Esophagus squamous epithelium (tissue), 4 donors: ENCODE measurements at regions not wholly inside any gene's neighbourhood (a gene's known extent, or its start where the extent isn't known, plus 50 kb on each side); places are given as distances from the start of the nearest gene placed in this dataset.

Experiments used
- CTCF ChIP-seq, 6 experiments: fragments of 450-650 bp in 4 of 6; fragments of 200-600 bp in 2 of 6; sonication (generic) in 2 of 6; IDR thresholded peaks; one replicate each; pipeline ENCODE4 v1.5.1; 2016 to 2019; ENCODE audit warnings: antibody characterized with exemption in 6 of 6, mild to moderate bottlenecking in 4 of 6, moderate library complexity in 4 of 6
- POLR2A ChIP-seq, 4 donors: fragments of 450-650 bp; IDR thresholded peaks; one replicate each; pipeline ENCODE4 v1.6.1; 2017; ENCODE audit warnings: antibody characterized with exemption in 4 of 4, mild to moderate bottlenecking in 4 of 4, moderate library complexity in 3 of 4

- TF ChIP-seq CTCF (IDR thresholded peaks at IDR 0.05) (no peak), POLR2A (IDR thresholded peaks at IDR 0.05) (no peak)
Observed at GRCh38 chr9:12060067-12060466, 633.1 kb upstream of the TYRP1 start.
